WTC11 (cell line): ENCODE measurements at regions not wholly inside any gene's neighbourhood (a gene's known extent, or its start where the extent isn't known, plus 50 kb on each side); places are given as distances from the start of the nearest gene placed in this dataset.

Source experiments
- ATAC-seq: fragments of 200-7000 bp; cut with Tn5 transposase; 2 replicates; pipeline ENCODE4 v1.10.0; 2021; ENCODE audit warnings: mild to moderate bottlenecking, moderate library complexity
- CTCF ChIA-PET: fragments of 300-600 bp; sonication (Branson Sonifier 250); formaldehyde crosslinking; loops from one replicate; lab custom pipeline; 2021; ENCODE audit warnings: antibody characterized with exemption; lab: Charles Lee
- POLR2A ChIA-PET: fragments of 350-600 bp; sonication (Branson Sonifier 250); formaldehyde crosslinking; loops from one replicate; lab custom pipeline; 2021; ENCODE audit warnings: antibody characterized with exemption; lab: Charles Lee
- DNase-seq: peaks from one replicate; pipeline ENCODE4 v3.0.0; 2021; ENCODE audit warnings: low spot score
- H3K27ac Mint-ChIP-seq: 2 replicates; pipeline ENCODE4 v1.8.0; 2021; ENCODE audit warnings: mixed read lengths
- H3K27me3 Mint-ChIP-seq: 2 replicates; pipeline ENCODE4 v1.8.0; 2021; ENCODE audit warnings: low read depth, mild to moderate bottlenecking, moderate library complexity, mixed read lengths
- H3K36me3 Mint-ChIP-seq: 2 replicates; pipeline ENCODE4 v1.8.0; 2021; ENCODE audit warnings: mixed read lengths
- H3K4me1 Mint-ChIP-seq: 2 replicates; pipeline ENCODE4 v1.8.0; 2022; ENCODE audit warnings: mixed read lengths
- H3K4me3 Mint-ChIP-seq: 2 replicates; pipeline ENCODE4 v1.8.0; 2021; ENCODE audit warnings: mild to moderate bottlenecking, moderate library complexity, mixed read lengths
- H3K9me3 Mint-ChIP-seq: 2 replicates; pipeline ENCODE4 v1.8.0; 2021; ENCODE audit warnings: mixed read lengths
- CBFB ChIP-seq: sonication (generic); formaldehyde crosslinking; IDR thresholded peaks from 2 replicates; pipeline ENCODE4 v1.8.1; 2022; ENCODE audit warnings: mild to moderate bottlenecking, low read depth, missing genetic modification reagents
- ELF4 ChIP-seq: sonication (generic); formaldehyde crosslinking; IDR thresholded peaks from 2 replicates; pipeline ENCODE4 v1.8.1; 2022; ENCODE audit warnings: low read depth, mild to moderate bottlenecking, moderate library complexity, missing genetic modification reagents
- FOXK1 ChIP-seq: sonication (generic); formaldehyde crosslinking; IDR thresholded peaks from 2 replicates; pipeline ENCODE4 v1.8.0; 2022; ENCODE audit warnings: mild to moderate bottlenecking, moderate library complexity, missing genetic modification reagents
- FOXP1 ChIP-seq: sonication (generic); formaldehyde crosslinking; IDR thresholded peaks from 2 replicates; pipeline ENCODE4 v1.8.0; 2022; ENCODE audit warnings: missing genetic modification reagents, mild to moderate bottlenecking, moderate library complexity, borderline replicate concordance
- MXD4 ChIP-seq: fragments of 250-450 bp; sonication (Bioruptor Pico); IDR thresholded peaks from 2 replicates; pipeline ENCODE4 v1.8.0; 2021; ENCODE audit warnings: mild to moderate bottlenecking, moderate library complexity, borderline replicate concordance
- NR1H2 ChIP-seq: sonication (generic); formaldehyde crosslinking; IDR thresholded peaks from 2 replicates; pipeline ENCODE4 v1.9.0; 2021; ENCODE audit warnings: mild to moderate bottlenecking, moderate library complexity, missing genetic modification reagents
- RORB ChIP-seq: fragments of 250-450 bp; sonication (Bioruptor Pico); IDR thresholded peaks from 2 replicates; pipeline ENCODE4 v1.9.0; 2021; ENCODE audit warnings: mild to moderate bottlenecking
- SMAD4 ChIP-seq: sonication (generic); formaldehyde crosslinking; IDR thresholded peaks from 2 replicates; pipeline ENCODE4 v1.8.0; 2022; ENCODE audit warnings: mild to moderate bottlenecking, missing genetic modification reagents
- SP1 ChIP-seq: sonication (generic); formaldehyde crosslinking; conservative IDR thresholded peaks from 2 replicates; pipeline ENCODE4 v1.8.1; 2022; ENCODE audit warnings: missing genetic modification reagents
- ZNF138 ChIP-seq: sonication (generic); formaldehyde crosslinking; conservative IDR thresholded peaks from 2 replicates; pipeline ENCODE4 v1.8.1; 2022; ENCODE audit warnings: mild to moderate bottlenecking, moderate library complexity, missing genetic modification reagents
- ZNF263 ChIP-seq: sonication (generic); formaldehyde crosslinking; IDR thresholded peaks from 2 replicates; pipeline ENCODE4 v1.8.1; 2022; ENCODE audit warnings: low read depth, mild to moderate bottlenecking, moderate library complexity, missing genetic modification reagents
- TF ChIP-seq, protein P1 (sequence below): fragments of 250-450 bp; sonication (Bioruptor Pico); conservative IDR thresholded peaks from 2 replicates; pipeline ENCODE4 v1.9.0; 2021; ENCODE audit warnings: mild to moderate bottlenecking
- TF ChIP-seq, protein P2 (sequence below): sonication (generic); formaldehyde crosslinking; IDR thresholded peaks from 2 replicates; pipeline ENCODE4 v1.8.0; 2022; ENCODE audit warnings: mild to moderate bottlenecking, missing genetic modification reagents
- TF ChIP-seq, protein P3 (sequence below): sonication (generic); formaldehyde crosslinking; IDR thresholded peaks from 2 replicates; pipeline ENCODE4 v1.8.1; 2022; ENCODE audit warnings: low read depth, missing genetic modification reagents, borderline replicate concordance
- TF ChIP-seq, protein P4 (sequence below): fragments of 250-450 bp; sonication (Bioruptor Pico); IDR thresholded peaks from 2 replicates; pipeline ENCODE4 v1.9.0; 2021; ENCODE audit warnings: mild to moderate bottlenecking, borderline replicate concordance
- TF ChIP-seq, protein P5 (sequence below): fragments of 250-450 bp; sonication (Bioruptor Pico); IDR thresholded peaks from 2 replicates; pipeline ENCODE4 v2.1.2; 2022; ENCODE audit warnings: mild to moderate bottlenecking, moderate library complexity
- TF ChIP-seq, protein P6 (sequence below): sonication (generic); formaldehyde crosslinking; IDR thresholded peaks from 2 replicates; pipeline ENCODE4 v1.8.1; 2022; ENCODE audit warnings: missing genetic modification reagents, borderline replicate concordance
- TF ChIP-seq, protein P7 (sequence below): sonication (generic); formaldehyde crosslinking; conservative IDR thresholded peaks from 2 replicates; pipeline ENCODE4 v1.8.1; 2022; ENCODE audit warnings: mild to moderate bottlenecking, missing genetic modification reagents
- TF ChIP-seq, protein P8 (sequence below): fragments of 250-450 bp; sonication (Bioruptor Pico); IDR thresholded peaks from 2 replicates; pipeline ENCODE4 v1.8.0; 2021; ENCODE audit warnings: mild to moderate bottlenecking

DNA sequence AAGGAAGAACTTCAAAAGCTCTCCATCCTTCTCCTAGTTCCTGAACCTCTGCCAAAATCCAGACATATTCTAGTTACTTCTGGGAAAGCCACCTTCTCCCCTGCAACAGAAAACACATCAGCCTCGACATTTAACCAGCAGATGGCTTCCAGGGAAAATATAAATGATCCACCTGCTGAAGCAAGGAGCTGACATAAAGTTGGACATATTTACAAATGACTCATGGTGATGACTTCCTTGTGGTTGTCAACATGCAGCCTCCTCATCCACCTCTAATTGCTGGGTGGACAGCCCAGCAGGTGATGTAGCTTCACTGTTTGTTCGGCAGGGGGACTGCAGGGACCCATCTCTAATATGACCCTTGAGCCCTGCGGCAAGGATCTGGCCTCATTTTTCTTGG lies 266.0 kb downstream of the C7orf25 start (continued):
- TF ChIP-seq, protein P1, sequence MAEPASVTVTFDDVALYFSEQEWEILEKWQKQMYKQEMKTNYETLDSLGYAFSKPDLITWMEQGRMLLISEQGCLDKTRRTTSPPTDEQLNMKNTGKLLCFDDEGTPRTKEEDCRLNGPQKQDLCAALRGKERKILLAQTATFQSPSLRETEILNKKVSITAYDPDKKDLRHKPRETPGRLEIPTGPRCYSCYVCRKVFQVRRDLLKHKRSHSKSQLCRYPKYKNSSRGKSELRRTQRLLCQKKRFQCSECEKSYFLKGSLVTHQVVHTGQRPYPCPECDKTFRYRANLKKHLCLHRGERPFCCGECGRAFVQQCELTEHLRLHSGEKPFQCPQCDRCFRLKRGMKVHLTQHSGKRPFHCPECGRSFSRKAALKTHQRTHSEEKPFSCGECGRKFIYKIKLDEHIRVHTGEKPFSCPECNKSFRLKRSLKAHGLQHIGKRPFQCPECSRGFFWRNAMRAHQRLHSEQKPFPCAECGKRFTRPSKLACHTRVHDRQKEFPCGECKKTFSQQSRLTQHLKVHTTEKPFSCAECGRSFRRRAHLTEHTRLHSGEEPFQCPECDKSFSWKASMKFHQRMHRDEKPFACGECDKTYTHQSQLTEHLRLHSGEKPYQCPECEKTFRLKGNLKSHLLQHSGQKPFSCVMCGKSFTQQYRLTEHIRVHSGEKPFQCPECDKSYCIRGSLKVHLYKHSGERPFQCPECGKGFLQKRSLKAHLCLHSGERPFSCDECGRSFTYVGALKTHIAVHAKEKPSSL (CRISPR knock-in tag) = no peak
- no peak for TF ChIP-seq FOXK1 (CRISPR knock-in tag)
- TF ChIP-seq, protein P2, sequence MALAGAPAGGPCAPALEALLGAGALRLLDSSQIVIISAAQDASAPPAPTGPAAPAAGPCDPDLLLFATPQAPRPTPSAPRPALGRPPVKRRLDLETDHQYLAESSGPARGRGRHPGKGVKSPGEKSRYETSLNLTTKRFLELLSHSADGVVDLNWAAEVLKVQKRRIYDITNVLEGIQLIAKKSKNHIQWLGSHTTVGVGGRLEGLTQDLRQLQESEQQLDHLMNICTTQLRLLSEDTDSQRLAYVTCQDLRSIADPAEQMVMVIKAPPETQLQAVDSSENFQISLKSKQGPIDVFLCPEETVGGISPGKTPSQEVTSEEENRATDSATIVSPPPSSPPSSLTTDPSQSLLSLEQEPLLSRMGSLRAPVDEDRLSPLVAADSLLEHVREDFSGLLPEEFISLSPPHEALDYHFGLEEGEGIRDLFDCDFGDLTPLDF (CRISPR knock-in tag) = no peak

DNA sequence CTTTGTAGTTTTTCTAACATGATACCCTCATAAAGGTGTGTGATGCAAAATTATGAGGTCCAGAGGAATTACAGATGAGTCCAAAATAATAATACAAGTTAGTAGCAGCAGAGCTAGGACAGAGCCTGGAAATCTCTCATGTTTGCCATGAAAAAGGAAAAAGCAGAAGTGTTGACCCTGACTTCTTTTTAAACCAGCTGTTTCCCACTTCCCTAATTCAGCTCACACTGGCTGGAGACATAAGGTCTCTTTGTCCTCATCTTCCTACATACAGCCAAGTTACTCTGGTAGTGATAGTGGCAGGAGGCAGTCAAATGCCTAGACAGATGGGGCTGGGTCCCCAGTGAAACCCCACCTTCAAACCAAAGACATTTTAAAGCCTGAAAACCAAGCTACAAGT lies 269.2 kb downstream of the C7orf25 start:
- CTCF ChIA-PET = no interaction called here
- Mint-ChIP-seq H3K36me3 (peaks cover 9% of the 10 kb centered on the region), H3K4me3 (no peak overlapping the region), H3K9me3 (peaks cover 20% of the 10 kb centered on the region), H3K27ac (no peak overlapping the region), H3K4me1 (peaks cover 7% of the 10 kb centered on the region; the same call in 1 of the 2 replicates), H3K27me3 (no peaks in the 10 kb centered on the region)
- POLR2A ChIA-PET = no interaction called here
- ATAC-seq (no peak), DNase-seq (no peak)
- TF ChIP-seq, protein P3, sequence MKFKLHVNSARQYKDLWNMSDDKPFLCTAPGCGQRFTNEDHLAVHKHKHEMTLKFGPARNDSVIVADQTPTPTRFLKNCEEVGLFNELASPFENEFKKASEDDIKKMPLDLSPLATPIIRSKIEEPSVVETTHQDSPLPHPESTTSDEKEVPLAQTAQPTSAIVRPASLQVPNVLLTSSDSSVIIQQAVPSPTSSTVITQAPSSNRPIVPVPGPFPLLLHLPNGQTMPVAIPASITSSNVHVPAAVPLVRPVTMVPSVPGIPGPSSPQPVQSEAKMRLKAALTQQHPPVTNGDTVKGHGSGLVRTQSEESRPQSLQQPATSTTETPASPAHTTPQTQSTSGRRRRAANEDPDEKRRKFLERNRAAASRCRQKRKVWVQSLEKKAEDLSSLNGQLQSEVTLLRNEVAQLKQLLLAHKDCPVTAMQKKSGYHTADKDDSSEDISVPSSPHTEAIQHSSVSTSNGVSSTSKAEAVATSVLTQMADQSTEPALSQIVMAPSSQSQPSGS (CRISPR knock-in tag) = no peak
- no peak for TF ChIP-seq ZNF138 (CRISPR knock-in tag)

DNA sequence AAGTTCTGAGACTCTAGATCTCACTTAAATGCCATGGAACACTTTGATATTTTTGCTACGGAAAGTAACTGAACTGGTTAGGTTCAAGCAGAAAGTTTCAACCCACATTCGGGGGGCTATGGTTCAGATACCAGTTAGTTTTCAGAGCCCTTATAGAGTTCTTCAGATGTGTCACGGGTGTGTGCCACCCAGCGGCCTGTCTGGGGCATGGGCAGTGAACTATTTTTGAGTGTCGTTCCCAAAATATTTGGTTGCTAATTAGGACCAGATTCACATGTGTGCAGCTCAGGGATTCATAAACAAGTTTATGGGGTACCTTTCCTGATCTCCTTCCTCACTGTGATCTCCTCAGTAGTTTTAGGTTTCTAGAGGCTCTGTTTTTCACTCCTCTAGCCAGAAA lies 271.9 kb downstream of the C7orf25 start:
- no peak overlapping the region for H3K4me3 Mint-ChIP-seq
- no peaks in the 10 kb centered on the region for H3K4me1 Mint-ChIP-seq
- H3K27ac Mint-ChIP-seq = no peak overlapping the region
- peaks cover 9% of the 10 kb centered on the region for H3K36me3 Mint-ChIP-seq
- ChIA-PET POLR2A (no interaction called here), CTCF (interaction anchor here (1.1 kb wide), 1 partner anchor 11 kb away, joined by 3 read pairs; no protein-coding TSS in a partner anchor)
- H3K27me3 Mint-ChIP-seq = no peaks in the 10 kb centered on the region
- ATAC-seq (0 out of 2 replicates have a peak, but pooled peaks have one; percentile 30), DNase-seq (no peak)
- peaks cover 20% of the 10 kb centered on the region for H3K9me3 Mint-ChIP-seq
- TF ChIP-seq RORB (CRISPR knock-in tag) (no peak), SP1 (CRISPR knock-in tag) (no peak), NR1H2 (CRISPR knock-in tag) (no peak), SMAD4 (CRISPR knock-in tag) (no peak), FOXK1 (CRISPR knock-in tag) (no peak), FOXP1 (CRISPR knock-in tag) (no peak), CBFB (CRISPR knock-in tag) (no peak), MXD4 (CRISPR knock-in tag) (no peak), ZNF263 (CRISPR knock-in tag) (no peak), ELF4 (CRISPR knock-in tag) (no peak)
- TF ChIP-seq, protein P4, sequence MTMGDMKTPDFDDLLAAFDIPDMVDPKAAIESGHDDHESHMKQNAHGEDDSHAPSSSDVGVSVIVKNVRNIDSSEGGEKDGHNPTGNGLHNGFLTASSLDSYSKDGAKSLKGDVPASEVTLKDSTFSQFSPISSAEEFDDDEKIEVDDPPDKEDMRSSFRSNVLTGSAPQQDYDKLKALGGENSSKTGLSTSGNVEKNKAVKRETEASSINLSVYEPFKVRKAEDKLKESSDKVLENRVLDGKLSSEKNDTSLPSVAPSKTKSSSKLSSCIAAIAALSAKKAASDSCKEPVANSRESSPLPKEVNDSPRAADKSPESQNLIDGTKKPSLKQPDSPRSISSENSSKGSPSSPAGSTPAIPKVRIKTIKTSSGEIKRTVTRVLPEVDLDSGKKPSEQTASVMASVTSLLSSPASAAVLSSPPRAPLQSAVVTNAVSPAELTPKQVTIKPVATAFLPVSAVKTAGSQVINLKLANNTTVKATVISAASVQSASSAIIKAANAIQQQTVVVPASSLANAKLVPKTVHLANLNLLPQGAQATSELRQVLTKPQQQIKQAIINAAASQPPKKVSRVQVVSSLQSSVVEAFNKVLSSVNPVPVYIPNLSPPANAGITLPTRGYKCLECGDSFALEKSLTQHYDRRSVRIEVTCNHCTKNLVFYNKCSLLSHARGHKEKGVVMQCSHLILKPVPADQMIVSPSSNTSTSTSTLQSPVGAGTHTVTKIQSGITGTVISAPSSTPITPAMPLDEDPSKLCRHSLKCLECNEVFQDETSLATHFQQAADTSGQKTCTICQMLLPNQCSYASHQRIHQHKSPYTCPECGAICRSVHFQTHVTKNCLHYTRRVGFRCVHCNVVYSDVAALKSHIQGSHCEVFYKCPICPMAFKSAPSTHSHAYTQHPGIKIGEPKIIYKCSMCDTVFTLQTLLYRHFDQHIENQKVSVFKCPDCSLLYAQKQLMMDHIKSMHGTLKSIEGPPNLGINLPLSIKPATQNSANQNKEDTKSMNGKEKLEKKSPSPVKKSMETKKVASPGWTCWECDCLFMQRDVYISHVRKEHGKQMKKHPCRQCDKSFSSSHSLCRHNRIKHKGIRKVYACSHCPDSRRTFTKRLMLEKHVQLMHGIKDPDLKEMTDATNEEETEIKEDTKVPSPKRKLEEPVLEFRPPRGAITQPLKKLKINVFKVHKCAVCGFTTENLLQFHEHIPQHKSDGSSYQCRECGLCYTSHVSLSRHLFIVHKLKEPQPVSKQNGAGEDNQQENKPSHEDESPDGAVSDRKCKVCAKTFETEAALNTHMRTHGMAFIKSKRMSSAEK (CRISPR knock-in tag) = no peak
- TF ChIP-seq, protein P5, sequence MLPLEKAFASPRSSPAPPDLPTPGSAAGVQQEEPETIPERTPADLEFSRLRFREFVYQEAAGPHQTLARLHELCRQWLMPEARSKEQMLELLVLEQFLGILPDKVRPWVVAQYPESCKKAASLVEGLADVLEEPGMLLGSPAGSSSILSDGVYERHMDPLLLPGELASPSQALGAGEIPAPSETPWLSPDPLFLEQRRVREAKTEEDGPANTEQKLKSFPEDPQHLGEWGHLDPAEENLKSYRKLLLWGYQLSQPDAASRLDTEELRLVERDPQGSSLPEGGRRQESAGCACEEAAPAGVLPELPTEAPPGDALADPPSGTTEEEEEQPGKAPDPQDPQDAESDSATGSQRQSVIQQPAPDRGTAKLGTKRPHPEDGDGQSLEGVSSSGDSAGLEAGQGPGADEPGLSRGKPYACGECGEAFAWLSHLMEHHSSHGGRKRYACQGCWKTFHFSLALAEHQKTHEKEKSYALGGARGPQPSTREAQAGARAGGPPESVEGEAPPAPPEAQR (CRISPR knock-in tag) = no peak
- TF ChIP-seq, protein P6, sequence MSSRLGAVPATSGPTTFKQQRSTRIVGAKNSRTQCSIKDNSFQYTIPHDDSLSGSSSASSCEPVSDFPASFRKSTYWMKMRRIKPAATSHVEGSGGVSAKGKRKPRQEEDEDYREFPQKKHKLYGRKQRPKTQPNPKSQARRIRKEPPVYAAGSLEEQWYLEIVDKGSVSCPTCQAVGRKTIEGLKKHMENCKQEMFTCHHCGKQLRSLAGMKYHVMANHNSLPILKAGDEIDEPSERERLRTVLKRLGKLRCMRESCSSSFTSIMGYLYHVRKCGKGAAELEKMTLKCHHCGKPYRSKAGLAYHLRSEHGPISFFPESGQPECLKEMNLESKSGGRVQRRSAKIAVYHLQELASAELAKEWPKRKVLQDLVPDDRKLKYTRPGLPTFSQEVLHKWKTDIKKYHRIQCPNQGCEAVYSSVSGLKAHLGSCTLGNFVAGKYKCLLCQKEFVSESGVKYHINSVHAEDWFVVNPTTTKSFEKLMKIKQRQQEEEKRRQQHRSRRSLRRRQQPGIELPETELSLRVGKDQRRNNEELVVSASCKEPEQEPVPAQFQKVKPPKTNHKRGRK = no peak
- TF ChIP-seq, protein P7, sequence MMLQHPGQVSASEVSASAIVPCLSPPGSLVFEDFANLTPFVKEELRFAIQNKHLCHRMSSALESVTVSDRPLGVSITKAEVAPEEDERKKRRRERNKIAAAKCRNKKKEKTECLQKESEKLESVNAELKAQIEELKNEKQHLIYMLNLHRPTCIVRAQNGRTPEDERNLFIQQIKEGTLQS (CRISPR knock-in tag) = no peak
- TF ChIP-seq, protein P8, sequence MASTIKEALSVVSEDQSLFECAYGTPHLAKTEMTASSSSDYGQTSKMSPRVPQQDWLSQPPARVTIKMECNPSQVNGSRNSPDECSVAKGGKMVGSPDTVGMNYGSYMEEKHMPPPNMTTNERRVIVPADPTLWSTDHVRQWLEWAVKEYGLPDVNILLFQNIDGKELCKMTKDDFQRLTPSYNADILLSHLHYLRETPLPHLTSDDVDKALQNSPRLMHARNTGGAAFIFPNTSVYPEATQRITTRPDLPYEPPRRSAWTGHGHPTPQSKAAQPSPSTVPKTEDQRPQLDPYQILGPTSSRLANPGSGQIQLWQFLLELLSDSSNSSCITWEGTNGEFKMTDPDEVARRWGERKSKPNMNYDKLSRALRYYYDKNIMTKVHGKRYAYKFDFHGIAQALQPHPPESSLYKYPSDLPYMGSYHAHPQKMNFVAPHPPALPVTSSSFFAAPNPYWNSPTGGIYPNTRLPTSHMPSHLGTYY (CRISPR knock-in tag) = no peak
